GM18907 (cell line): ENCODE measurements at regions not wholly inside any gene's neighbourhood (a gene's known extent, or its start where the extent isn't known, plus 50 kb on each side); places are given as distances from the start of the nearest gene placed in this dataset.

Experiments used
- ATAC-seq: cut with Tn5 transposase; IDR thresholded peaks from one replicate; pipeline ENCODE4 v1.9.1; 2021; ENCODE audit warnings: mild to moderate bottlenecking, moderate library complexity; ENCODE audit not compliant: unreplicated experiment

- ATAC-seq = no peak
These were observed 50.8 kb upstream of the KLHL13 start for GRCh38 chrX:118167361-118167760.

- ATAC-seq = no peak
These were observed 54.7 kb upstream of the KLHL13 start for GRCh38 chrX:118171356-118171755.

- ATAC-seq = no peak
These were observed 58.0 kb upstream of the KLHL13 start for GRCh38 chrX:118174516-118175098.

- ATAC-seq = no peak
These were observed 61.1 kb upstream of the KLHL13 start for GRCh38 chrX:118177708-118178107.

- ATAC-seq = no peak
These were observed 61.8 kb upstream of the KLHL13 start for GRCh38 chrX:118178450-118178849.

GRCh38 chrX:118179161-118179560 lies 62.6 kb upstream of the KLHL13 start:
- ATAC-seq = no peak

GRCh38 chrX:118179718-118180117 lies 63.1 kb upstream of the KLHL13 start:
- no peak for ATAC-seq

- ATAC-seq = no peak
These were observed 64.4 kb upstream of the KLHL13 start for GRCh38 chrX:118181030-118181429.

GRCh38 chrX:118182025-118182424 lies 65.4 kb upstream of the KLHL13 start:
- ATAC-seq = no peak

- ATAC-seq = no peak
These were observed 66.1 kb upstream of the KLHL13 start for GRCh38 chrX:118182681-118183080.

- ATAC-seq = no peak
These were observed 67.0 kb upstream of the KLHL13 start for GRCh38 chrX:118183606-118184005.

GRCh38 chrX:118187100-118187499 lies 70.5 kb upstream of the KLHL13 start:
- no peak for ATAC-seq

- ATAC-seq = no peak
These were observed 72.4 kb upstream of the KLHL13 start for GRCh38 chrX:118189000-118189399.

GRCh38 chrX:118189628-118190027 lies 73.0 kb upstream of the KLHL13 start:
- no peak for ATAC-seq

- ATAC-seq = no peak
These were observed 81.1 kb upstream of the KLHL13 start for GRCh38 chrX:118197730-118198129.

GRCh38 chrX:118198577-118198976 lies 82.0 kb upstream of the KLHL13 start:
- ATAC-seq = no peak

- no peak for ATAC-seq
These were observed 83.4 kb upstream of the KLHL13 start for GRCh38 chrX:118199997-118200396.

GRCh38 chrX:118205421-118206395 lies 89.1 kb upstream of the KLHL13 start:
- no peak for ATAC-seq

GRCh38 chrX:118207831-118208453 lies 91.3 kb upstream of the KLHL13 start:
- no peak for ATAC-seq

GRCh38 chrX:118208481-118208880 lies 91.9 kb upstream of the KLHL13 start:
- no peak for ATAC-seq

- peak; percentile 47 for ATAC-seq
These were observed 95.5 kb upstream of the KLHL13 start for GRCh38 chrX:118211891-118212816.
